ENCODE measurements at regions not wholly inside any gene's neighbourhood (a gene's known extent, or its start where the extent isn't known, plus 50 kb on each side); places are given as distances from the start of the nearest gene placed in this dataset.

- peak overlapping the region; percentile 76 for H4K91ac ChIP-seq (ENCODE audit: insufficient read depth, low read depth, low read length)
- H2BK20ac ChIP-seq (ENCODE audit: low read depth, low read length): peak overlapping the region; percentile 75
- H3K18ac ChIP-seq (ENCODE audit: low read depth, low read length): peak overlapping the region; percentile 5; the same call in 1 of the 2 replicates
- POLR2A ChIA-PET (ENCODE audit: unreplicated experiment): no interaction called here
- no peaks in the 10 kb centered on the region for H4K20me1 ChIP-seq (ENCODE audit: insufficient read depth, low read length)
- no peak overlapping the region for H3K27ac ChIP-seq (ENCODE audit: insufficient read depth, low read length)
- ATAC-seq (ENCODE audit: low read depth) (no peak), DNase-seq (no peak)
- H3K23ac ChIP-seq (ENCODE audit: low read depth, low read length): no peak overlapping the region
- no peak overlapping the region for H3K56ac ChIP-seq (ENCODE audit: extremely low read depth, insufficient read depth, low read length)
- H3K4me1 ChIP-seq (ENCODE audit: control insufficient read depth, insufficient read depth, low read length): peaks cover 20% of the 10 kb centered on the region
- H3K9ac ChIP-seq (ENCODE audit: low read depth, low read length): no peak overlapping the region
- peak overlapping the region; percentile 91 for H2AFZ ChIP-seq (replicated peaks; ENCODE audit: low read length, poor library complexity)
- peak overlapping the region; percentile 16; the same call in 1 of the 2 replicates for H4K5ac ChIP-seq (ENCODE audit: low read depth, low read length)
- H2AK5ac ChIP-seq (ENCODE audit: low read depth, low read length): peak overlapping the region; percentile 79
- peak overlapping the region; percentile 66 for H2AK9ac ChIP-seq (replicated peaks; ENCODE audit: low read depth, low read length, poor library complexity)
- H3K9me3 ChIP-seq (ENCODE audit: control insufficient read depth, insufficient read depth, low read length): no peaks in the 10 kb centered on the region
- H3K4me3 ChIP-seq (ENCODE audit: insufficient read depth, low read depth, low read length): no peak overlapping the region
- no TSS peak for BruUV-seq (replicated peaks)
- peaks cover 17% of the 10 kb centered on the region for H3K9me1 ChIP-seq (ENCODE audit: insufficient read depth, low read length)
- no peak for TF ChIP-seq ELK1 (IDR thresholded peaks at IDR 0.05; ENCODE audit: borderline replicate concordance, low read depth, low read length)
- TF ChIP-seq POLR2A (IDR thresholded peaks at IDR 0.05; ENCODE audit: low read depth, low read length): no peak
- TF ChIP-seq NFE2L2 (IDR thresholded peaks at IDR 0.05; ENCODE audit: low read depth, low read length): no peak
- TF ChIP-seq MAFK (IDR thresholded peaks at IDR 0.05; ENCODE audit: low read depth, low read length): no peak
- TF ChIP-seq USF2 (IDR thresholded peaks at IDR 0.05; ENCODE audit: low read depth, low read length): no peak
- no peak for TF ChIP-seq SMC3 (IDR thresholded peaks at IDR 0.05; ENCODE audit: low read depth, low read length)
- H3K4me2 ChIP-seq (ENCODE audit: low read depth, low read length): no peak overlapping the region
- dilution Hi-C loops (cut with HindIII; ENCODE audit: low sequenced_read_pairs, unreplicated experiment): no loop called here
- CTCF ChIA-PET: no interaction called here
- H3K4ac ChIP-seq (ENCODE audit: low read depth, low read length): peak overlapping the region; percentile 81
- peak overlapping the region; percentile 45; the same call in 2 of the 3 replicates for H2BK15ac ChIP-seq (ENCODE audit: low read depth, low read length)
- H2BK5ac ChIP-seq (ENCODE audit: low read depth, low read length, poor library complexity, severe bottlenecking): no peak overlapping the region
- 60% methylated on average over 1 of the region's 14 CpGs; no CpG with 5 or more reads in 1 of the 2 experiments for WGBS, 2 experiments (ENCODE audit: extremely low coverage in 2 of 2, insufficient read length in 1 of 2)
- no peaks in the 10 kb centered on the region for H3K27me3 ChIP-seq (ENCODE audit: control insufficient read depth, insufficient read depth, low read length)
- in situ Hi-C loops (cut with MboI; ENCODE audit: low sequenced_read_pairs): loop anchor here (5.0 kb wide), 1 partner anchor 1149 kb away; the partner anchor contains the start of gene CDH11
- no peaks in the 10 kb centered on the region for H3K36me3 ChIP-seq (ENCODE audit: control insufficient read depth, insufficient read depth, low read length)
- H3K14ac ChIP-seq (replicated peaks; ENCODE audit: low read depth, low read length): peak overlapping the region; percentile 32; the same call in 1 of the 2 replicates
- intact Hi-C loops (cut with micrococcal nuclease): loop anchor here (10.0 kb wide), 2 partner anchors 747 to 937 kb away; no protein-coding TSS in a partner anchor
- peak overlapping the region; percentile 80 for H2BK120ac ChIP-seq (ENCODE audit: low read depth, low read length)
- peak overlapping the region in 1 of 2 experiments; percentile 75; a peak in 3 of 4 replicates for H4K8ac ChIP-seq (ENCODE audit: low read depth in 2 of 2, low read length in 2 of 2)
- no peaks in the 10 kb centered on the region for H3K79me1 ChIP-seq (ENCODE audit: low read depth in 1 of 2, low read length in 2 of 2)
Observed at GRCh38 chr16:66271074-66272060, 95.1 kb upstream of the CDH5 start.
